Skeletal muscle cell (primary cell): ENCODE measurements at regions not wholly inside any gene's neighbourhood (a gene's known extent, or its start where the extent isn't known, plus 50 kb on each side); places are given as distances from the start of the nearest gene placed in this dataset.
A peak's percentile ranks its signal among the peaks of the same experiment; 100 is the strongest.

Experiments used
- DNase-seq: peaks from one replicate; pipeline ENCODE4 v3.0.0-alpha.2; 2010; ENCODE audit warnings: low read depth
- H3K4me3 ChIP-seq: 2 replicates; pipeline ENCODE4 v1.5.1; 2011; ENCODE audit warnings: low read depth, mild to moderate bottlenecking, control low read depth, low read length, moderate library complexity

DNA sequence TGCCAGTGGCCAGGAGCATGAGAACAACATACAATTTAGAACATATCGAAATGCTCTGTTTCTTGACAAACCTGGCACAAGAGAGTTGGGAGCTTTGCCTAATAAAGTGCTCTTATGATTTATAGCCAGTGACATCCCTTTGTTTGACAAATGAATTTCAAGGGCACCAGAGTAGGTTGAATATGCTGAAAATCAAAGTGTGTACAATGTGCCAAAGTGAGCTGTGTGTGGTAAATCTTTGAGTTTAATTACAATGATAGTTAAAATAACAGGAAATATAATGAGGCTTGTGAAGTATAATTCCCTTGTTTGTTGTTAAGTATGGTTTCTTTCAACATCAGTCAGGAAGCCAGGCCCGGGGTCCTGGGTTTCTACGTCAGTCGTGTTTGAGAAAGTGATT is 211.9 kb downstream of the EBLN2 start:
- no peak overlapping the region for H3K4me3 ChIP-seq
- no peak for DNase-seq

DNA sequence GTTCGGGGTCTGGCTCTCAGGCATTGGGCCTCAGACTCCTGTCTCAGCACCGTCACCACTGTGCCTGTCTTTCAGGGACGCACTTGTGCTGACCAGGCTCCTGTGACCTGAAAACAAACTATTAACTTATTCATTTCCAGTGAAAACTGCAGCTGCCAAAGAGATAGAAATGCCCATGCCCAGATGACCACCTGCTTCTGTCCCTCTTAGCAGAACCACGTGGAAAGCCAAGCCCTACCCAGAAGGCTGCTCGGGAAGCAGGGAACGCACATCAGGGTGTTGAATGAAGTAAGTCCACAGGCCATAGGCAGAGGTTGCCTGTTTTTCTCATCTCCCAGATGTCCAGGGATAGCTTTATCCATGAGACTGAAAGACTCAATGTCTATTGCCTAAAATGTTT is 219.3 kb downstream of the EBLN2 start:
- no peak overlapping the region for H3K4me3 ChIP-seq
- no peak for DNase-seq

DNA sequence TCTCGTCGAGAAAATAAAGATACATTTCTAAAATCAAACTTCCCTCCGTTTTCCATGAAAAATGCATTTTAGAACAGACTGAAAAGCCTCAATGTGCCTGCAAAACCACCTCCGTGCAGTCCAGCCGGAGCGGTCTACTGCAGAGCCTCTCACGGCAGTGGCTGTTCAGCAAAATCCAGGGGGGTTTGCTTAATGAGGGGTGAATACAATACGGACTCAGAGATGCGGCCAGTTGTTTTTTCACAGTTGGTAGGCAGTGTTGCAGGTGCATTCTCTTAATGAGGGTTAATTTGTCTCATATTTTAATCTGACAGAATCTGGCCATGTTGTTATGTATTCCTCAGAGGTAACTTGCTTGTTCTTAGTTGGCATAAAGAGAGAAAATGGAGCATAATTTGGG is 223.0 kb downstream of the EBLN2 start:
- no peak for DNase-seq
- no peak overlapping the region for H3K4me3 ChIP-seq

DNA sequence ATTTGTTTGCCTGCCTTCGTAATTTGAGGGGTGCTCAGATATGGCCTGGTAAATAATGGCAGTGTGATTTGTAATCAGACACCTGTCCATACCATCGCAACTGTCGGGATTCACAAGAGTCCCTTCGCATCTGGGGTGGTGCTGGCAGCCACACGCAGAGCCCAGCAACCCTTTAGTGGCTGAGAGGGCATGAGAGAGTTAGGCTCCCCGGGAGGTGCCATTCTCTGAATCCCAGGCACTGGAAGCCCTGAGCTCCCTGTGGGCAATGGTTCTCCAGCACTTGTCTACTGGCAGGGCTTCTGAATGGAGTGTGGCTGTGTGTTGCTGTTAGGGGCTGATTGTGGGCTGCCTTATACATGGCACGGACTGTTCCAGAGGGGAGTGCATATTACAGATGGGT is 230.1 kb downstream of the EBLN2 start:
- H3K4me3 ChIP-seq, result no peak overlapping the region
- no peak for DNase-seq

DNA sequence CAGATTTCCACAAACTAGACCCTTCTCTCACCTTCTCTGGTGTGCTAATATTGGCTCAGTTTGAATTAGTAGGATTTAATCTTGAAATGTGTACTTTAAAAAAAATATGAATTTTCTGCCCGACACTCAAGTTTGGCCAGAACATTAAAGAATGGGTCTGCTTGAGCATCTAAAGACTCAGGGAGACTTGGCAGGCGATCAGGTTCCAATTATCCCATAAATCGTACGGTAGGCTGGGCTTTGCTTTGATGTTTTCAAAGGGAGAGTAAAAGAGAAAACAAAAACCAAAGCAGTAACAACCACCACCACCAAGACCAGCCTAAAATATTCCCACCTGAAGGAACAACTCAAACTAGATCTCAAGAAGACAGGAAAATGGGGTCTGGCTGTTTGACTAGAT is 230.8 kb downstream of the EBLN2 start:
- no peak for DNase-seq

DNA sequence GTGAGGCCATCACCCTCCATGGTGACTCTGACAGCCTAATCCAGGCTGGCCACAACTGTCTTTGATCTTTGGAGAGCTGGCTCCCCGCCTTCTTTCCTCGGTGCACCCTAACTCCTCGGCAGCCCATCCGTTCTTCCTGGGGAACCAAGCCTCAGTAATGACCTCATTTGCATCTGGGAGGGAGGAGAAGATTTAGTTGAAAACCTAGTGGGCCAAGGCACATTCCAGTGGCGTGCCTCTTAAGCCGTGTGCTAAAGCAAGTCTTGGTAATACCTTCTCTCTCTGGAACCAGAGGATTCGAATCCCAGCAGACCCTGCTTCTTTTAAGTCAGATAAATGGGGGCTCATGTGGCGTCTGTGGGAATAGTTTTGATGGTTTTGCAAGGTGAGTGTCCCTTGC is 233.1 kb downstream of the EBLN2 start:
- no peak overlapping the region for H3K4me3 ChIP-seq
- no peak for DNase-seq

More for the DNA sequence above, 230.8 kb downstream of the EBLN2 start:
- H3K4me3 ChIP-seq, result no peak overlapping the region

DNA sequence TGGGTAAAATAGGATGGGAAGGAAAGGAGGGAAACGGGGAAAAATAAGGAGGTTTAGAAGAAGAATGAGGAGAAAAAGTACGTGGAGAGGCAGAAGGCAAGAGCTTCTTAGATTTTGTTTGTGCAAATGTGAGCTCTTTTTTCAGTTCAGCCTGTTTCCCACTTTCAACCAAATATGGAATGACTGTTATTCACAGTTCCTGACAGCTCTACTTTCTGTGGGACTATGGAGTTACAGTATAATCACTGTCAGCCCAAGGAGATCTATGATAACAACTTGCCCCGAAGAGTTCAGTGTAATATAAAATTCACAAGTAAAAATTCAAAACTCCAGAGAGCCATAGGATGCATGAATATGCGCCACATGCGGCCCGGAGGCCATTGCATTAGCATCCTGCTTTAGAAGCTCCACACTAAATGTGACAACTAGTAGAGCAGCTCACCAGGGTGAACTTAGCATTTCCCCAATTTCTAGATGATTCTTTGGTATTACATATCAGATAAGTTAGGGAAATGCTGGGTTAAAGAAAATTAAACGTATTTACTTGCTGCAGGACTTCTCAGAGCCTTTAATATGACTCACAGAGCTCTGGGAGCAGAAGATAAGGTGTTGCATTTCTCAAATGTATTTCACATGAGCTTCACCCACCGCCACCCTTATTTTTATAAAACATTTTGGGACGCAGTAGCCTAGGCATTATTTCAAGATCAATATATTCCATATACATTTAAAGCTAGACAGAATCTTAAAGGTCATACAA is 234.6 kb downstream of the EBLN2 start:
- H3K4me3 ChIP-seq, result no peak overlapping the region
- no peak for DNase-seq

DNA sequence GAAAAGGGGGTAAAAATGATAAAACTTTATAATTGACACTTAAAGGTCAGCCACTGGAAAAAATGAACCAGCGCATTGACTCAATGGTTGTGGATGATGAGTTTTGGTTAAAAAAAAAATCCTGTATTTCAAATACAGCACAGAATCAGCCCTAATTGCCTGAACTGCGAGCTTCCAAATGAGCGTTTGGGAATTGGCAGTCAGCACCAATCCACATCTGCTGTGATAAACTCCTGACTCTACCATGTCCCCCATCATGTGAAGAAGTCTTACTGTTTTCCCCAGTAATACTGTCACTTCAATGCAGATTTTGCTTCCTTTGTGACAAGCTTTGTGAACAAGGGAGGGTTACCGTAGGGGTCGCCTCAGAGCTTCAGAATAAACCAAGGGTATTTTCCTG is 235.4 kb downstream of the EBLN2 start:
- no peak for DNase-seq
- H3K4me3 ChIP-seq, result no peak overlapping the region

DNA sequence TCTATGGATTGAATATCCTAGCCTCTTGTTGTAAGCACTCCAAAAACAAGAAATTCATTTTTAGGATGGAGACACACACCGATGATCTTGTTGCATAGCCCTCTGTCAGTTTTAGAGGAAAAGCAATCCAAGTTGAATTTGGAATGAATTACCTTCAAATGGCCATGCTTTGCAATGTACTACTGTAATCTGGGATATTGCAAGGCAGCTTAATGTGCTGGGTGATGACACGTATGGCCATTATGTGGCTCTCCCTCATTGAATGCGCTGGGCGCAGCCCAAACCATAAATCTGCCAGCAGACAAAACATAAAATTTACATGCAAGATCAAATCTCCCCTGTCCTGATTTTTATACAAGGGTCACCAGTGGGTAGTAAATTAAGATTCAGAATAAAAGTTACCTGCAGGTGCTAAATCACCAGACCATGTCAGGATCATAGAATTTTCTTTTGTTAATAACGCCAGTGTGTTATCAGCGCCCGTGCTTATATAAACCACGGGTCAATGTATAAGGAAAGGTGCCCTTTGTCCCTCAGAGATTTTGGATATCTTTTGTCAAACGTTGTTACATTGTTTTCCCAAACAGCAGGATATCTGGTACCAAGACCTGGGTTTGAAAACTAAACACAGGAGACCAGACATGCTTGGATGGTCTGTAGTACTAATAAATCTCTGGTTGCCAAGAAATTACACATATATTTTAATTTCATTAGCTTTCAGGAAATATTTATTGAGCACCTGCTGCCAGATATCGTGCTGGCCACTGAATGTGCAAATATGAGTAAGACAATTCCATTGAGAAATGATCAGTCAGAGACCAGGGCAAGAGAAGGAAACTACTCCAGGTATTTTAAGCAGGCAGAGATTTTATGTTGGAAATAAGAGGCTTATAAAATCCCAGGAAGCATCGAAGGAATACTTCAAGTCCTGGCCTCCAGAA is 237.1 kb downstream of the EBLN2 start:
- DNase-seq, result no peak
- H3K4me3 ChIP-seq, result no peak overlapping the region

DNA sequence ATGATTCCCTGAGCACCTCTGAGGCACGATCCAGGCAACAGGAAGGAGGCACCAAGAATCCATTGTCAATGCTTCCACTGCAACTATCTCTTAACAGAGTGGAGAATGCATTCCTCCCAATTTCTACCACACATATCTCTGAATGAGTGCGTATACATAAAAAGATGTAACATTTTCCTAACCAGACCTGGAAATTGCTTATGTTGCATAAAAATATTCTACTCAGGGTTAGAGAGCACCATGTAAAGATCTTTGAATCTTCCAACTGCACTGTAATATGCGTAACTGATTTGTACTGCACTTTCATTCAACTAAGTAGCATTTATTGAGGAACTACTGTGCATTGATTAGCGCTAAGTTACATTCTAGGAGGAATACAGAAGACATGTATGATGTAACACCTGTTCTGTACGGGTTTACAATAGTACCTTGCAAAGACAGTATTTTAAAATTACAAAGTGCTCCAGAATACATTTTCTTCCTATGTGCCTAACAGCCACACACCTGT is 237.8 kb downstream of the EBLN2 start:
- DNase-seq, result no peak
- no peak overlapping the region for H3K4me3 ChIP-seq

DNA sequence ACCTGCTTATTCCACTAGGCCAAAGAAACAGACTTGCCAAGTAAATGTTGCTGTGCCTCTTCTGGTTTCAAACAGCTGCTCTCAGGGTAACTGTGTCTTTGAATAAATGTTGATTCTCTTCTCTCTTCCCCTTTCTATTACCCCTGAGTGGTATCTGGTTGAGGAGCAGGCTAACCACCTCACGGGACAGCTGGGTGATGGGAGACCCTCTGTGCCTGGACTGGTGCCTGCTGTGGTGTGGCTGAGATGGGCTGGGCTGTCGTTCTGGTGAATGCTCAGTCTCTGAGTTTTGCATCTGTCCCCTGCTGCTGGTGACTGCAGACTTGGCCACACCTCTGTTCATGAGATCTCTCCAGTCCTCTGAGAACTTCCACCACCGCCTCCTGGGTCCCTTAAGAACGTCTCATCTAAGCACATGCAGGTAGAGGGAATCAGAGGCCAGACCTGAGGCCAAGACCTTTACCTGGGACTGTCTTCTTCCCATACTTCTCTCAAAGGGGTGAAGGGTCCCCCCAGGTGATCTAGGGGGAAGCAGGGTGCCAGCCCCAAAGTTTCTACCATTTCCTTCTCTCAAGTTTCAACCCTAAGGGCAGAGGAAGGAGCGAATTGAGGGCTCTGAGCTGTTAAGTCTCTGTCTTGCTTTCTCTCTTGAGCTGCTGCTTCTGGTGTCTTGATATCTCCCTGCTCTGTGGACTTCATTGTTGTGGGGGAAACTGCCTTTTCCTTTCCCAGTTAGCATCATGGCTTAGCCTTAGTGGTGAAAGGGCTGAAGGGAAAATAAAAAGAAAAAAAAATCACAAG is 252.9 kb downstream of the EBLN2 start:
- H3K4me3 ChIP-seq, result no peak overlapping the region
- no peak for DNase-seq

DNA sequence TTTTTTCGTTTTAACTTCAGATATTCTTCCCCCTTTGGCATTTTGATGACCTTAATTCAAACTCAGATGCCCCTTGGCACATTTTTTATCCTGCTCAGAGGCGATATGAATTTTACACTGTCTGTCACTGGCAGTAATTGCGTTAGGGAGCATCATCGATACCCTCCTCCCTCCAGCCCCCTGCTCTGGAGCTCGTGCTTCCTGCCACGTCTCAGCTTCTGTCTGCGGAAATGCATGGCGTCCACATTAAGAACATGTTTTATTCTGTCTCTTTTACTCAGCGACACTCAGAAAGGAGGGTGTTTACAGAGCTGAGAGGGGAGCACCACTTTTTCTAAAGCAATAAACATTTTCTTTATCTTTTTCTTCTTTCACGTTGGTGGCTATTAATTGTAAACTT is 254.2 kb downstream of the EBLN2 start:
- no peak for DNase-seq
- H3K4me3 ChIP-seq, result no peak overlapping the region

DNA sequence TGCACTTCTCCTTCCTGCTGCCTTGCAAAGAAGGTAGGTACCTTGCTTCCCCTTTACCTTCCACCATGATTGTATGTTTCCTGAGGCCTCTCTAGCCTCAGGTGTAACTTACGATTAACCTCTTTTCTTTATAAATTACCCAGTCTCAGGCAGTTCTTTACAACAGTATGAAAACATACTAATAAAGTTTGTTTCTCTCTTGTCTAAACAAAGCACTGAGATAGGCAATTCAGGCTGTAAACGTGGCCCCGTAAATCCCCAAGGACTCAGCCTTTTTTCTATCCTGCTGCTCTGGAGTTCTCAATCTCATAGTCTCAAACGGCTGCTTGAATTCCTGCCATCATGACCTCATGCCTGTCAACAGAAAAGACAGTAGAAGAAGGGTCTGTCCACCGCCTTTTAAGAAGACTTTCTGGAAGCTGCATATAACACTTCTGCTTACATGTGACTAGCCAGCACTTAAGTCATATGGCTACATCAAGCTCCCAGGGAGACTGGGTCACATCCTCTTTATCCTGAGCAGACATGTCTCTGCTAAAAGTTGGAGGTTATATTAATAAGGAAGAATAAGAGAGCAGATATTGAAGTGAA is 257.8 kb downstream of the EBLN2 start:
- no peak for DNase-seq
- H3K4me3 ChIP-seq, result no peak overlapping the region

DNA sequence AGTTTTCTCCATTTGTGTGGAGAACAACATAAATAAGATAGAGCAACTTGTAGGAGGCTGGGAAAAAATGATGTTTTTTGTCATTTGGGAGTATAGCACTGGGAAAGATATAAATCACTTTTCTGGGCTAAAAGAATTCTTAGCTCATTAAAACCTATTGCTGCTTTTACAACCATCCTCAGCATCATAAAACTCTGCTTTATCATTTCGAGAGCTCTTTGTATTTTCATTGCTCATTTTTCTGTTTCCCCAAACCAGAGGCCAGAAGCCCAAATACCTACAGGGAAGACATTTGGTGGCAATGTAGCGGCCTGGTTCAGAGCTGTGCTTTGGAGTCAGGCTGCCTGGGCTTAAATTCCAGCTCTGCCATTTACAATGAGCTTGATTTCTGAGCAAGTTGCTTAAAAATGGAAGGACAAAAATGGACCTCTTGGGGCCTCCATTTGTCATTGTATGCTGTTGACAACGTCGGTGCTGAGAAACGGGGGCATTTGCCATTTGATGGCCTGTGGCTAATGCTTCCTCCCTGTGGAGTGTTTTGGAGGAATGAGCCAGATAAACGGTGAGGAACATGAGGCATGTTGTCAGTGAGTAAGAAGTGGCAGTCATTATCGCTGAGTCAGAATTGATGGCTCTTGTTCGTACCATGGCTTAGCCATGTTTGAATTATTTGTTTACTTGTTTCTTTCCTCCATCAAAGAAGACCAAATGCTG is 260.0 kb downstream of the EBLN2 start:
- no peak overlapping the region for H3K4me3 ChIP-seq
- no peak for DNase-seq

DNA sequence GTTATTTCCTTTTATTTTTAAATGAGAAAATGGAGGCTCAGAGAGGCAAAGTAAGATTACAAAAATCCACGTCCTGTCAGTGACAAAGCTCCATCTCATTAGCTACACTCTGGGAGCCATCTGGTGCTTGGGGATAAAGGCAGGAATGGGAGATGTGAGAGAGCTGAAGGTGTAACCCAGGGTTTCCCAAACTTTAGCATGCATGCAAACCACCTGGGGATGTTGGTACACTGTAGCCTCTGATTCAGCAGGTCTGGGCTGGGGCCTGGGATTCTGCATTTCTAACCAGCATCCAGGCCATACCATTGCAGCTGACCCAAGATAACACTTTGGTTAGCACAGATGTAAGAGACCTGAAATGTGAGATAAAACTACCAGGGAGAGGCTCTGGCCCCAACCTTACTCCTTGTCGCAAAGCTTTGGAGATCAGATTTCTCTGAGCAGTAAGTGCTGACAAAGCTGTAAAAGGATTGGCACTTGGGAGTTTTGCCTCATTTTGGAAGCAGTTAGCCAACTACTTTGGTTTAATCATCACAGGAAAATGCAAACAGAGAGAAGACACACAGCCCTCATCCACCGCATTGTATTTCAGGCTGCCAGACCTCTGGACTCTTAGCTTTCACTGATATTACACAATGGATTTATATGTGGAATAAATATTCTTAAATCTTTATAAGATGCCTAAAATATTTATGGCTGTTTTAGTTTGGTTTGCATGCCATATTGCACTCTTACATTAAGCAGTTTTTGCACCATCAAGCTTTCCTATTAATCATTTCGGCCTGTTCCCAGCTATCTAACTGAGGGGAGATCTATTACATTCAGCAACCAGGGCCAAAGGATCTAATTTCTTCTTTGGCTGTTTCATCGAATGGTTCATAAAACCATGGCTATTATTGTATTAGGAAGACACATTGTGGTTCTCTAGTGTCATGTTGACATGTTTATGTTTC is 263.0 kb downstream of the EBLN2 start:
- peak; percentile 11 for DNase-seq

DNA sequence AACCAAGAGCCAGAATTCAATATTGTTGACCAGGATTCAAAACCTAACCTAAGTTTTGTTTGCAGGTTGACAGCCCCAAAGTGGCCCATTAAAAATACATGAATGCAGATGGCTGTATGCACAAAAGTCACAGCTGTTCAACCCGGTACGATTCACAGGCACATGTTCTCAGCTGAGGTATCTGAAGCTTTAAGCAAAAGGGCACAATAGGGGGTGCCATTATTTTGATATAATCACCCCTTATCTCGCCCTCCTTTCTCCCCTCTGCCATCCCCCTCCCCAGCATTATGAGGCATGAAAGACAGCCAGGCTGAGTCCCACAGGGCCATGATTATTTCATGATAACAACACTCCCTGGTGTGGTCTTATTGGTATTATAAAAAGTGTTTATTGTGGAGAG is 264.9 kb downstream of the EBLN2 start:
- no peak for DNase-seq
- no peak overlapping the region for H3K4me3 ChIP-seq

More for the DNA sequence above, 263.0 kb downstream of the EBLN2 start:
- no peak overlapping the region for H3K4me3 ChIP-seq

DNA sequence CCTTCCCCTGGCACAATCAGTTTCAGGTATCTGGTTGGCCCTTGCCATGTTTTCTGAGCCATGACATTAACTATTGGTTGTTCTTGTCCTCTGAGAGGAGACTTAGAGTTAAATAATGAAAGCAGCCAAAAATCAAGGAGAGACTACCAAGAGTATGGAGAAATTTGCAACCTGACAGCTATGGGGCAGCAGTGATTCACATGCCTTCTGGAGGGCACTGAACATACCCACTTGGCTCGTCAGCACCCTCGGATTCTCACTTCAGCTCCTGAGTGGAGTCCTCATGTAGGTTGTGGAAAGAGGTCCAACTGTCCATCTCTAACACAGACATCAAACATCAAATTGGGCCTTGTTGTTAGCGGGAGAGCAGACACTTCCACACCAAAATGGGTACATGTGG is 265.6 kb downstream of the EBLN2 start:
- no peak overlapping the region for H3K4me3 ChIP-seq
- no peak for DNase-seq
